ENCODE measurements at regions not wholly inside any gene's neighbourhood (a gene's known extent, or its start where the extent isn't known, plus 50 kb on each side); places are given as distances from the start of the nearest gene placed in this dataset.
"Not testable (repeated sequence)": the region's sequence is repeated elsewhere in the genome, so short reads cannot be mapped to it uniquely, and the experiment has no call there.

DNA sequence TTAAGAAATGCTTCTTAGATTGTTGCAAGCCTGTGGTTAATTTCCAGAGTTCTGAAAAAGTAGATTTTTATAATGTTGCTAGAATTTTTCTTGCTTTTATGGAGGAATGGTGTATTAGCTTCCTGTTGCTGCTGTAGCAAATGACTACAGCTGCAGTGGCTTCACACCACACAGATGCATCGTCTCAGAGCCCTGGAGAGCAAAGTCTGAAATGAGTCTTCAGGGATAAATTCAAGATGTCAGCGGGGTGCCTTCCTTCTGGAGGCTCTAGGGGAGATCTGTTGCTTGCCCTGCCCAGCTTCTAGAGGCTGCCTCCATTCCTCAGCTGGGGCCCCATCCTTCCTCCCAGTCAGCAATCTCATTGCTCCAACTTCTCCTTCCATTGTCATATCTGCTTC, 187.8 kb downstream of the ZNF516 start:
- DNase-seq = no peak

DNA sequence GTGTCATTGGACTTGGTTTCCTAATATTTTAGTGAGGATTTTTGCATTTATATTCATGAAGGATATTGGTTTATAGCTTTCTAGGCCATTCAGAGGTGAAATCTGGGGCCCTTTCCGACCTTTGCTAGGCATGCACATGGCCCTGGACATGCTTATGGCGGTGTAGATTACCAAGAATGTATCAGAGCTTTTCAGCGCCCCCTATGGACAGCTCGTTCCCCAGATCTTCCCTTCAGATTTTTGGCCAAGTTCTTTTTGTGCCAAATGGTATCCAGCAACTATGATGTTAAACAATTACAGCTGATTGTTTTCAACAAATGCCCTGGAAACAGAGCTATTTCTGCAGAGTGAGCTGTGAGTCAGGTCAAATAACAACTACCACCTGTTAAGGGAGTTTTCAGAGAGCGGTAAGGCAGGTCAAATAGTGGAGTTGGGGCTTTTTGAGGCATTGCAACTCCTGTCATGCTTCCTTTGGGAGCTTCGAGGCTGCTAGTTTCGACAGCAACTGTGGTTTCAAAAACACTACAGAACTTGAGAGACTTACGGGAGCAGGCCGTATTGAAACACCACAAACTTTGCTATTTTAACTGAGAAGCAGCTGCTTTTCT, 188.3 kb downstream of the ZNF516 start:
- DNase-seq = no peak

- DNase-seq = no peak
Measured at GRCh38 chr18:76285866-76286265, 209.2 kb downstream of the ZNF516 start.

GRCh38 chr18:76281565-76281964, 213.5 kb downstream of the ZNF516 start:
- DNase-seq = no peak

GRCh38 chr18:76277801-76278200, 217.2 kb downstream of the ZNF516 start:
- DNase-seq = no peak

DNA sequence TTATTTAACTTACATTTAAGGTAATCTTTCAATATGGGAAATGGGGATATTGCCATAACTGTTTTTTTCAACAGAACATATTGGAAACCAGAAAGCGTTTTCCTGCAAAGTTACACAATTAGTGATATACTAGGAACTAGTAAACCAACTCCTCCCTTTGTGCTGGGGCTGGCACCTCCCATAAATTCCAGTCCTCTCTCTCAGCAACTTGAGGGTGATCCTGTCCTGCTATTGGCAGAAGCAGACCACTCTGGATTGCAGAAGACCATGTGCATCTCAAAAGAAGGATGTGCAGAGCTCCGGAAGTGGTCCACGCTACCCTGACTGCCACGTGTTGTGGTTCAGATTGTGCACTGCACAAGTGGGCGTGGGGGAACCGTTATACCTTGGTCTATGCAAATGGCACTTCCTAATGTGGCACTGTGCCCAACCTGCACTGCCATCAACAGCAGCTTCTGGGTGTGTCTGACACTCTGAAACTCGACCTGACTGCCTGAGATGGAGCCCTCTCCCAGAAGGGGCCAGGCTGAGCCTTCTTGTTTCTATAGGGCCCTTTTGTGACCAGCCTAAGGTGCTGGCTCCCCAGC, 219.2 kb downstream of the ZNF516 start:
- no peak for DNase-seq

GRCh38 chr18:76274468-76275289, 220.4 kb downstream of the ZNF516 start:
- DNase-seq = peak; percentile 83

DNA sequence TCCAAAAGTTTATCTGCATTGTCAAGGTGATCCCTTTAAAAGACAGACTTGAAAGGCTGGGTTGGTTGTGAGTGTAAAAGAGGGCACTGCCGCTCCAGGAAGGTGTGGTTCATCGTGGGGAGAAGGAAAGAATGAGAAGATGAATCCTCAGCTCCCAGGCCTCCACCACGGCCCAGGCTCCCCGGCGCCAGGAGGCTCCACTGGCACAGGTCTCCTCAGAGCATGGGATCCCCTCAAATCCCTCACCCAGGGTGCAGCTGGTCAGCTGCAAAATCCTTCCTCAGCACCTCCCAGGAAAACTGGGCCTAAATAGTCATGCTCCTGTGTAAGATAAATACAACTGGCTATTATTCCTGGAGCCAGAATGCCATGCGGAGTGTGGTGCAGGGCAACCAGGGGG, 221.1 kb downstream of the ZNF516 start:
- no peak for DNase-seq

- DNase-seq = no peak
Measured at GRCh38 chr18:76273036-76273545, 222.0 kb downstream of the ZNF516 start.

GRCh38 chr18:76267423-76267822, 227.6 kb downstream of the ZNF516 start:
- DNase-seq = not testable (repeated sequence)

GRCh38 chr18:76266236-76266991, 228.6 kb downstream of the ZNF516 start:
- no peak for DNase-seq

DNA sequence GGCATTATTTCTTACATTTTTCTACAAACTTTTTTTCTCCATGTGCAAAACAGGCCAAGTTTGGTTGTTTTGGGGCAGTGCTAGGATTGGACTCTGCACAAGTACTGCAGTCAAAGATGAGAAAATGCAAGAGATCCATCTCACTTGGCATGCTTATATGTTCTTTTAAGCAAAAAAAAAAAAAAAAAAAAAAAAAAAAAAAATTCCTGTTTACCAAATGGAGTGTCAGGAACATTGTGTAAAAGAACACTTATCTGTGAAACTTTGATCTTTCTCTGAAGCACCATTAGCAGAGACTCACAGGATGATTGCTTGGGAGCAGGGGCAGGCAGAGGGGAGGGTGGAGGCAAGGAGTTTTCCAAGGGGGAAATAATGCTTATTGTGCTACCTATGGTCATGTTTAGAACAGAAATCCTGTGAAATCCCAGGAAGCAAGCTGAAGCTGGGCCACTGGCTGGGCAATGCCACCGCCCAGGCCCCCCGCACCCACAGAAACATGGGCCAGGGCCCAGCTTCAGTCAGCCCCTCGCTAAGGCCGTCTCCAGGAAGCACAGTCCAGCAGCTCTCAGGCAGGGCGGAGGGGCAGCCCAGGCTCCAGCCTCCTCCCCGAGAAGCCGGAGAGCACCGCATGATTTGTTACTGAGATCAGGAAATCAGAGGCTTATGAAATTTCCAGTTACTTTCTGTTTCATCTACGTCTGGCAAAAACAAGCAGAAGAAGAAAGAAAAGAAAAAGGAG, 229.4 kb downstream of the ZNF516 start:
- DNase-seq = no peak

- DNase-seq = no peak
Measured at GRCh38 chr18:76264876-76265250, 230.2 kb downstream of the ZNF516 start.

- DNase-seq = no peak
Measured at GRCh38 chr18:76264198-76264875, 230.7 kb downstream of the ZNF516 start.

- DNase-seq = peak; percentile 64
Measured at GRCh38 chr18:76263046-76264005, 231.7 kb downstream of the ZNF516 start.

GRCh38 chr18:76260941-76261472, 234.0 kb downstream of the ZNF516 start:
- peak; percentile 34 for DNase-seq

DNA sequence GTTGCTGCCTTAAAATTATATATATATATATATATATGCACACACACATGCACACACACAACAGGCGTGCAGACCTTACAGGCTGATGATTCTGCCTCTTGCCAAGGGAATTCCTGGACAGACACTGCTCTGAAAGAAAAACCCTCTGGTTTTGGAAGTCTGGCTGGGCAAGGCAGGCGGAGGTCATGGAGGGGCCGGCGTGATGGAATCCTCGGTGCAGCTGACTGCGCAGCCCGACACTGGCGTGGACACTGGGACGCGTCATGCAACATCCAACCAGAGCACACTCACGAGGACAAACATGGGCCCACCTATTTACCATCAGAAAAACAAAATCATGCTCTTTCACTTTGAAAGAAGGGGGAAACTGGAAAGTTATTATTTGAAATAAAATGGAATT, 235.3 kb downstream of the ZNF516 start:
- DNase-seq = no peak

- DNase-seq = peak; percentile 49
Measured at GRCh38 chr18:76259096-76259495, 235.9 kb downstream of the ZNF516 start.

GRCh38 chr18:76258209-76258608, 236.8 kb downstream of the ZNF516 start:
- DNase-seq = no peak

DNA sequence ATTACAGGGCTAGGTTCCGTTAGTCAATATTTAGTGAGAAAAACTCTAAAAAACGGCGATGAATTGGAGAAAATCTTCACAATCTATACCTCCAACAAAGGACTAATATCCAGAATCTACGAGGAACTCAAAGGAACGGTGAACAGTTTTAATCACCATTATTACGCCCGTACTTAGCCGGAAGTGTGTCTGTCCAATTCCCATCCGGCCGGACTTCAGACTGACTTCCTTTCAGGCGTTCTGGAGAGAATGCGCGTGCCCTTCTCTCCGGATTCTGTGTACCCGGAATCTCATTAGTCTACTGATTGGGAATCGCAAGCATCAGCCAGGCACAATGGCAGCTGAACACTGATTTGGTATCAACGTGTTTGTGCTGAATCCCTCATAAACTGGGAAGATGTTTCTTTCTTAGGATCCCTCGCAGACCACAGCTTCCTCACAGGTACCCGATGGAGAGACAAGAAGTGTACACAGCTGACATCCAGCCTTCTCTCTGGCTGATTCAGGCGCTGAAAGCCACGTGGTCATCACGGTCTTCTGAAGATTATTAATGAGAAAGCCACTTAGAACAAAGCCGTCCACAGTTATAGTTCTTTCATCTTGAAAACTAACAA, 239.9 kb downstream of the ZNF516 start:
- DNase-seq = no peak
